Central memory CD4-positive, alpha-beta T cell (primary cell): ENCODE measurements at regions not wholly inside any gene's neighbourhood (a gene's known extent, or its start where the extent isn't known, plus 50 kb on each side); places are given as distances from the start of the nearest gene placed in this dataset.
"Not testable (repeated sequence)": the region's sequence is repeated elsewhere in the genome, so short reads cannot be mapped to it uniquely, and the experiment has no call there.

Experiments used
- DNase-seq: peaks from one replicate; pipeline ENCODE4 v3.0.0; 2022

- no peak for DNase-seq
Measured at GRCh38 chr13:73833325-73834070, 300.7 kb downstream of the KLF12 start.

GRCh38 chr13:73832825-73833224, 301.4 kb downstream of the KLF12 start:
- no peak for DNase-seq

GRCh38 chr13:73832128-73832588, 302.0 kb downstream of the KLF12 start:
- no peak for DNase-seq

- no peak for DNase-seq
Measured at GRCh38 chr13:73829416-73829815, 304.8 kb downstream of the KLF12 start.

DNA sequence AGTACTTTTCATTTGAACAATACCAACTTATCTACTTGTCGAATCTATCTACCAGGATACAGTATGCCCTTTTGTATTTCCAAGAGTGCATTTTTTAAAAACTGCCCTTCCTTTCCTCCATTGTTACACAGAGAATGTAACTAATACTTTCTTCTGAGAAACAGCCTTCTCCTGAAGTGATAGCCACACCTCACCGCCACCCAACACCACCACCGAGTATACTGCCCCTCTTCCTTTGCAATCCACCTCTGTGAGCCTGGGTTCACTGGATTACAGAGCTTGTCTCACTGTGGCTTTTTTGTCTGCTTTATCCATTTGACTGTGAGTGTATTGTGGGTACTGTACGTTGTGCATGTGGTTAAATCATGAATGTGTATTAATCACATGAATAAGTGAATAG, 305.4 kb downstream of the KLF12 start:
- no peak for DNase-seq

GRCh38 chr13:73827434-73827833, 306.8 kb downstream of the KLF12 start:
- no peak for DNase-seq

DNA sequence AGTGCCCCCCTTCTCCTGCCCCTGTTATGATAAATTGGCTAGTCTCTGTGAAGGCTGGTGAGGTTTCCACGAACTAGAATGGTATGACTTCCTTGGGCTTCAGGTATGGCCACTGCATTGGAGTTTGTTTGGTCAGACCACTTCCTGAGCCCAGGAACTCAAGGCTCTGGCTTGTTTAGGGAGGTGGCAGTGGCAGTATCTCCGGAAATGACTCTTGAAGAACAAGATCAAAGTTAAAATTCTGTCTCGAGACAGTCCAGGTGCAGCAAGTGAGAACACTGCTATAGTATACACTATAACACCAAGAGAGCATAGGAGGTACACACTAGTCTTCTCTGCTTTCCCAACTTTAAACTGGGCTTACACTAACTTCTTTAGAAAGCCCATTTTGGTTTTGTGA, 309.1 kb downstream of the KLF12 start:
- DNase-seq, result no peak

GRCh38 chr13:73822668-73823592, 311.3 kb downstream of the KLF12 start:
- DNase-seq, result no peak

DNA sequence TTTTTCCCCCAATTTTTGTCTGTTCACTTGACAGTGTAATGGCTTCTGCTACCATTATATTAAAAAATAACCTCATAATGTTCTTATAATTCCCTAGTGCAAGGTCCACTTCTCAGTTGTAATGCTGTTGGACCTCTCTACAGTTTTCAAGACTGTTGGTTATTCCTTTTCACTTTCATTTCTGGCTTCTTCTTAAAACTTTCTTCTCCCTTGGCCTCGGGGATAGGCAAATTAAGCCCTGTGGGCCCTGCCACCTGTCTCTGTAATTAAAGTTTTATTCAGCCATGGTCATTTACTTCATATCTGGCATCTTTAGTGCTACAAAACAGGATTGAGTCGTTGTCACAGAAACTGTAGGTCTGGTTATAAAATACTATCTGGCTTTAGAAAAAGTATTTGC, 313.5 kb downstream of the KLF12 start:
- DNase-seq, result no peak

GRCh38 chr13:73820285-73820684, 313.9 kb downstream of the KLF12 start:
- DNase-seq, result no peak

GRCh38 chr13:73819711-73820110, 314.5 kb downstream of the KLF12 start:
- DNase-seq, result no peak

GRCh38 chr13:73816702-73817101, 317.5 kb downstream of the KLF12 start:
- no peak for DNase-seq

DNA sequence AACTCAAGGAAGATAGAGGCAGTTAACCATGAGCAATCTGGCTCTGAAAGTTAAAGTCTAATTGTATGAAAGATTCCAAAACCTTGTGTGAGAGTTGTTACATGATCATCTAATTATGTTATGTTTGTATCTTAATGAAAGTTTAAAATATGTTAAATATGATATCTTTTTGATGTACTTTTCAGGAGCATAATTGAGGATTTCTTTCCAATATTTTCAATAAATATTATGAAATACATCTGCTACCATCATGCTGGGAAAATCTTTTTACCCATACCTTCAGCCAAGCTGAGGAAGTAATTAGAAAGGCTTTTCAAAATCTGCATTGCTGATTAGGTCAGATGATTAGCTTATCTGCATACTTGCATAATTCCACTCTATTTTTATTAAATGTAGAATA, 318.4 kb downstream of the KLF12 start:
- DNase-seq, result no peak

DNA sequence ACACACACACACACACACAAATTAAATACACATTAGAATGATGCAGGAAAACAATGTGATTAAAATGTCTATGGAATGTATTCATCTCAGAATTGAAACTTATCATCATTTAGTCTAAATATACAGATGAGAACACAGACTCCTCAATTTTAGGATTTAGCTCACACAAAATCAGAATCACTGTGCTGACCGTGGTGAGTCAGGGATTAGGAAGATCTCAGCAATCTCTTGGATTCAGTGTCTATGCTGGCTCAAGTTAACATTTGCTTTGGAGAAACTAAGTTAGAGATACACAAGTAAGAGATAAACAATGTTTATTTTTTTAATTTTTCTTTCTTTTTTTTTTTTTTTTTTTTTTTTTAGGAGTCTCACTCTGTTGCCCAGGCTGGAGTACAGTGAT, 323.6 kb downstream of the KLF12 start:
- DNase-seq, result no peak

GRCh38 chr13:73809561-73809960, 324.6 kb downstream of the KLF12 start:
- DNase-seq, result no peak

DNA sequence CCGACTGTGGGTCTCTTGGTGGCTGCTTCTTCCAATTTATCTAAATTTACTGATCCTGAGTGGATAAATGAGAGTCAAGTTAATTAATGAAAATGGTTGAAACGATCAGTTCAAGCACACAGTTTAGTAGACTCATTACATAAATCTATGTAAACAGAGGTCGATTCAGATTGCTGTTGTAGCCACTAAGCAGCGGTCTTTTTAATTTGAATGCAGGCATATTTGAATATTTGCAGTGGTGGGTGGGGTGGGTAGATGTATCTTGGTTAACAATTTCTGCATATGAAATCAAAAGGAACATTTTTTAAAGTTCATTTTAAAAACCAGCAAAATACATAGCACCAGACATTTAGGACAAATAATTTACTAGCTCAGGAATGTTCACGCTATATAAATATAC, 325.9 kb downstream of the KLF12 start:
- DNase-seq, result no peak

- DNase-seq, result not testable (repeated sequence)
Measured at GRCh38 chr13:73805326-73805958, 328.8 kb downstream of the KLF12 start.

DNA sequence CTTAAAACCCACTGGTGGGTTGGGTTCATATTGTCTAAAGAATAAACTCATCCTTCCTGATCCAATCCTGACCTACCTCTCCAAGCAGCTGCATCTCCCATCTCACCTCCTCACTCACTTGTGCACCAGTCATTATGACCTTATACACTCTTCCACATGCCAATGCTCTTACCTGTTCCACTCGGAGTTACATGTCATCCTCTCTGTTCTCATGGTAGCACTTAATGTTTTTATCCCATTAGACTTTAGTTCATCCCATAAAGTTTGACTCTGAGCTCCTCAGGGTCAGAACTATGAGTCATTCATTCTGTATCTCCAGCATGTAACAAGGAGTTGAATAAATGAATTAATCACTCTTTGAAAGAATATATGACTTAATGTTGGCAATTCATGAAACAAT, 330.2 kb downstream of the KLF12 start:
- DNase-seq, result no peak

- DNase-seq, result no peak
Measured at GRCh38 chr13:73800011-73800410, 334.2 kb downstream of the KLF12 start.

DNA sequence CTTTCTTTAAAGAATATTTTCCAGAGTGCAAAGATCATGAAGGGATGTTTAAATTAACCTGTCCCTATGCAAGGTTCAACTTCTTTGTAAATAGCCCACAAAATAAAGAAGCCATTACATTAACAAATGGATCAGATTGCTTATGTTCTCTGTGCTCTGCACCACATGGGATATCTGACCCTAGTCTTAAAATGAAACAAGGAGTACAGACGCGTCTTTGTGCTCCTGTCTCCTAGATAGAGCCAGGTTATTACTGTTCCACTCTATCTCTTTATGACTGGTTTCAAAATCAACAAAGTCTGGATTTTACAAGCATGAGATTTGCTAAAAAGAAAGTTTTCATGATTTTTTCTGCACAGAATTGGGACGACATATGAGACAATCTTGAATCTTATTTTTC, 339.4 kb downstream of the KLF12 start:
- DNase-seq, result no peak

DNA sequence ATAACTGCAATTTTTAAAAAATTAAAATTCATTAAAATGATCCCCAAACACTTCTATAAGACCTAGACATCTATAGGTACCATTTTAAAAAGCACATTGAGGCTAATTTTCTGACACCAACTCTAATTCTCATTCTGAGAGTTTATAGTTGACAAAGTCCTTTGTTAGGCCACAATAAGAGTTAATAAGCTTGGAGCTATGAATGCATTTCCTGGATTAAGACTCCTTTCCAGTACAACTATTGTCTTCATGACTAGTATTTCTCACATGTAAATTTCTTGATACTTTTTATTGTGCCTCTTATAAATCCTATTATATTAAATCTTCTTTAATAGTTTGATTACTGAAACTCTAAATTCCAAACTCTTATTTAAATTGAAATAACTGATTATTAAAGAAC, 340.8 kb downstream of the KLF12 start:
- no peak for DNase-seq

GRCh38 chr13:73792796-73793195, 341.4 kb downstream of the KLF12 start:
- DNase-seq, result no peak
